ENCODE measurements at regions not wholly inside any gene's neighbourhood (a gene's known extent, or its start where the extent isn't known, plus 50 kb on each side); places are given as distances from the start of the nearest gene placed in this dataset.

DNA sequence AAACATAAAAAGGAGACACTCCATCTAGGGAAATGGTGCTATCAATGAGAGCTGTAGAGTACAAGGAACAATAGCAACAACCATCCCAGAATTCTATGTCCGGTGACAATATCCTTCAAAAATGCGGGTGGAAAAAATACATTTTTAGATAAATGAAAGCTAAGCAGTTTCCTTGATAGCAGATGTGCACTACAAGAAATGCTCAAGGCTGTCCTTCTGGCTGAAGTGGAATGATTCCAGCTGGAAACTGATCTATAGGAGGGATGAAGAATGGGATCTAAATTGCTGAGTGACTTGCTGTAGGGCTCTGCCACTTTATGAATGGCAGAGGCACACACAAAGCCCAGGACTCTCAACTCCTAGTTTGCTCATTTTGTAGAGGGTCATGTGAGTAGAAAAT is 763.1 kb downstream of the C6orf118 start:
- no peak for DNase-seq

DNA sequence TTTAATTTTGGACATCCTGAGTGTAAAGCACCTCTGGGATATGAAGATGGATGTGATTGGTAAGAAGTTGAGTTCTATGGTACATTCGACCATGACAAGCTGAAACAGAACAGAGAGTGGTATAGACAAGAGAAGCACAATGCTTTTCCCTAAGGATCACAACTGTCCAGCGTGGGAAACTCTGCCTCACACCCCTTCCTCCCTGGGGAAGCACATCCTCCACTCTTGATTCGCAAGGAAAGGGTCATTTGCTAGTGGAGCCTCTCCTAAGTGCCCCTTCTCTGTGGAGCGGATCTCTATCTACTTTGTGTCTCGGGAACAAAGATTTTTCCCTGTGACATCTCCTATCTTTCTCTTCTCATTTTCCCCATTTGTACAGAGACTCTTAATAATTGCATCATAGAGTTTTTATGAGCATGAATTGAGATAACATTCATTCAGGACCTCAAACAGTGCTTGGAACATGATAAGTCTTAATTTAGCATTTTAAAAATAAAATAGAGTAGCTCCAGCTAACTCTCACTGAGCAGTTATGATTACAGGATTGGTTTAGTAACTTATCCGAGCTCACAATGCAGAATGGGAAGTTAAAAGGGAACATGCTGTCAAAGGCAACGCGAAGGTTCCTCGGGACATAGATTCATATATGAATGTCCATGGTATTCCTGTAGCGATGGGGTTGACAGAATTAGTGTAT is 775.2 kb downstream of the C6orf118 start:
- DNase-seq: no peak

DNA sequence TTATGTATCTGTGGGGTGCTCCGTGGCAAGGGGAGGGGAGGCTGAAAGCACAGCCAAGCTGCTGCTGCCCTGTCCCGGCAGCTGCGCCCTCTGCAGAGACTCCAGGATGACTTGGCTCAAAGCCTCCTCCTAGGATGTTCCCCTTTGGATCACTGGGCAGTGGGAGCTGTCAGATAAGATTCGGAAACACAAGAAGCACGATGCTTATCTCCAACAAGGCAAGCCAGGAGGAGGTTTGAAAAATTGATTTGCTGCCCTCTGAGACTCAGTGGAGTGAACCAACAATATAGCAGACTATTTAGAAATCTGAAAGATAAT is 776.4 kb downstream of the C6orf118 start:
- DNase-seq: no peak

DNA sequence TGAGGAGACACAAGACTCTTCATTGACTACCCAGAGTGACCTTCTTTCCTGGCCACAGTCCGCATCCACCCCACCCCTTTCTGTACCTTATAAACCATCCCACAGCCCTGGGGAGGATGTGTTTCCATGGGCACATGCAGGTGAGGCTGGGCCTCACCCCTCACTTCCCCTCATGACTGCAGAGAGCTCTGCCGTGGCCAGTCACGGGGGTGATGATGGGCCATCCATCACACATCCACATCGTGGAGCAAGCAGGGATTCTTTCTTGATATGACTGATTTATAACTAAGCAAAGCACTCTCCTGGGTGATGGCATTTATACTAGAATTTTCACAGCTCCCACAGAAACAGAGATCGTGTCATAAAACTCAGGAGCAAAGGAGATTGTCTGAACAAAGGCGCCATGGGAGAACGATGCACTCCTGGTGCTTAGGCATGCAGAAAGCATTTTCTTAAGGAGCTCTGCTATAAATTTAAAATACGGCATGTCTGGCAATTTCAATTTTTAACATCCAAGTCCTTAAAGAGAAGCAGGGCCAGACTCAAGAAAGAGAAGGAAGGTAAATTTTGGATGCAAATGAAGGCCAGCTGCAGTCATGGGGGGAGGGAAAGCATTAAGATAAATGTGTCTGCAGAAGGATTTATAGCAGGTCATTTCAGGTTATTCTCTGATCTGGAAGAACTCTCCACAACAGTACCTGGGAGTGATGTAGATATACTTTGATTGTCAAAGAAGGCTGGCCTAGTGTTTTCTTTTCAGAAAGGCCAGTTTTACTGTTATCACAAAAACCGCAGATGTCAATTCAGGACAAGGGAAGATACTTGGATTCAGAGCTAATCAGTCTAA is 777.0 kb downstream of the C6orf118 start:
- DNase-seq: no peak

DNA sequence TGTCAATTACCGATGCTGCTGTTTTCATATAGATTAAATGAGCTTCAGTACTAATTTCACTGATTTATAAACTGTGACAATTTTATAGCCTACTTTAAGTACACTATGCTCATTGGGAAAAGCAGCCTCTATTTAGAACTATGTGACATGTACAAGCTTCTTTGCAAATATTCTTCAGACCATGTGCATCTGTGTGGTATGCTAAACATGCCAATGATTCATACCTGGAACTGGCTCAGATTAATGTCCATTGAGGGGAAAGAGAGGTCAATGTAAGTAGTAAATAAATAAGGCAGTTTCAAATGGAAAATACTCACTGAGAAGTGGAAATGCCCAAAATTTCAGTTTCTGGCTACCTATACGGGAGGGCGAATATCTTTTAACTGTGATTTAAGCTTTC is 777.7 kb downstream of the C6orf118 start:
- no peak for DNase-seq

DNA sequence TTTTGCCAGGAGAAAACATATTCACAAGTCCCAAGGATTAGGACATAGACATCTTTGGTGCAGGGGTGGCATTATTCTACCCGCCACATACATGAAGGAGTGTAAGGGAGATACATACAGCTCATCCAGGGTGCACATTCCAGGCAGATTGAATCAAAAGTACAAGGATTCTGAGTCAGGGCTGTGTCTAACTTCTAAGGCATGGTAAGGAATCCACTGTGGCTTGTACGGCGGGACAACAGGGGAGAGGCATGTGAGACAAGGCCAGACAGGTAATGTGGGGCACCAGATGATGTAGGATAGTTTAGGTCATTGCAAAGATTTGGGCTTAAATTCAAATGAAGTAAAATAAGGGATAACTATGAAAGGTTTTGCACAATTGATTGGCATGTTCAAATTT is 780.9 kb downstream of the C6orf118 start:
- no peak for DNase-seq

DNA sequence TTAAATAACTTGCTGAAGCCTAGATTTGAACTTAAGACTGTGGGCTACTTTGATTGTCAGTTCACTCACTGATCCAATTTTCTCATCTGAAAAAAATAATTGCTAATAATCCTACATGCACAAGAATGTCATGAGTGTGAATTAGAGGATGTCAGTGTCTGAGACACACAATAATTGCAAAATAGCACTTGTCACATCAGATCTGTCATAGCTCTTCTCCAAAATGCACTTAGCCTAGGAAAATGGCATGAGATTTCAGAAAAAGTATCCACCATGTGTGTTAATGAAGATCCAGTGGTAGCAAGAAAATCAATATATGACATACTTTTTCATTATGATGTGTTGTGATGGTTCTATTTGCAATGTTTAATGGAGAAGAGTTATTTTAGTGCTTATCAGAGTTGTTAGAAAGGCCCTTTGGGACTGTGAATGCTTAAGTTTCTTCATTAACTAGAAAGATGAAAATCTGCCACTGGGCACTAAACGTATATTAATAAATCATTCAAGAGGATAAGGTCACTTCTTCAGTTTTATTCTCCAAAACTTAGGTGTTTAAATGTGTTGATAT is 786.2 kb downstream of the C6orf118 start:
- no peak for DNase-seq

DNA sequence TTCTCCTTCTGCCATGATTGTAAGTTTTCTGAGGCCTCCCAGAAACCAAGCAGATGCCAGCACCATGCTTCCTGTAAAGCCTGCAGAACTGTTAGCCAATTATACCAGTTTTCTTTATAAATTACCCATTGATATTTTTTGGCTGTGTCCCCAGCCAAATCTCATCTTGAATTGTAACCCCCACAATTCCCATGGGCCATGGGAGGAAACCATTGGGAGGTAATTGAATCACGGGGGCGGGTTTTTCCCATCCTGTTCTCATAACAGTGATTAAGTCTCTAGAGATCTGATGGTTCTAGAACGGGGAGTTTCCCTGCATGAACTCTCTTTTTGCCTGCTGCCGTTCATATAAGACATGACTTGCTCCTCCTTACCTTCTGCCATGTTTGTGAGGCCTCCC is 788.5 kb downstream of the C6orf118 start:
- DNase-seq: no peak

DNA sequence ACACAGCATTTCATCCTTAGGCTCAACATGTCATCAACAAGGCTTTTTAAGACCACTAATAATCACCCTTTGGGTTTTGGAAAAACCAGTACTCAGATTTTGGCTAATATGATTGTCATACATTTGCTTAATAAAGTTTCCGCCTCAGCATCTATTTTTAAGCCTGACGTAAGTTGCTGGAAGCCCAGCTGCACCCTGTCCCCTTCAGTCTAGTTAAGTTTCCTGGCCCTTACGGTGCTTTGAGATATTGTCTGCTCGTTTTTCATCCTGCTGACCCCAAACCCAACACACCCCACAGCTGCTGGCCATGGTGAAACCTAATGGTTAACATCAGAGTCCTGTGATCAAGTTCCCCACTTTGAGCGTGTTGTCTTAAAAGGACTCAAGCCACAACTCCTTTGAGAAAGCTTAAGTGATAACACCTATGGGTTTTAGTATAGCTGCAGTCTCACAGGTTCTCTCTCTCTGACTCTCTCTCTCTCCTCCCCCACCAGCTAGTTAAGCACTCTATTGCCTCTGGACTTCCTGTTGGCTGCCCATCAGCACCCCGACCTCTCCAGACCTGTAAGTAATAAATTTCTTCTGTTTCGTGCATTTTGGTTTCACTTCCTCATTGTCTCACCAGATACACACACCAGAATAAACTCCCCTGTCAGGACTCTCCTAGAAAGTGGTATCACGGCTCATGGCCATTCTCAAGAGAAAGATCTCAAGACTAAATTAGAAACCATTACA is 802.0 kb downstream of the C6orf118 start:
- DNase-seq: no peak

DNA sequence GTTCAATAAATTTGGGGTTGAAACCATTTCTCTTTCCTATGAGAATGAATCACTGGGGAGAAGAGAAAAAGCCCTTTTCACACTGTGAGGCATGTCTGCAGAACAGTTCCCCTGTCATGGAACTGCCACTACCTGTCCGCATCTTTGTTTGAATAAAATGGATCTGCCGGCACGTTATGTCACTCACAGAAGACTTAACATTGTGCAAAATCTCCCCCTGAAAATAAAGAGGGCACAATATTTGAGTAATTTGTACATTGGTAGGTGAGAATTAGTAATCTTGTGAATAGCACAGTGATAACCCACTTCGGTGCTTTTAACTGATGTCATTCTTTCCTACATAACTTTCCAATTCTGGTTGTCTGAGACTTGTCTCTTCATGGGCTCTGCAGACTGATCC is 804.0 kb downstream of the C6orf118 start:
- DNase-seq: no peak

DNA sequence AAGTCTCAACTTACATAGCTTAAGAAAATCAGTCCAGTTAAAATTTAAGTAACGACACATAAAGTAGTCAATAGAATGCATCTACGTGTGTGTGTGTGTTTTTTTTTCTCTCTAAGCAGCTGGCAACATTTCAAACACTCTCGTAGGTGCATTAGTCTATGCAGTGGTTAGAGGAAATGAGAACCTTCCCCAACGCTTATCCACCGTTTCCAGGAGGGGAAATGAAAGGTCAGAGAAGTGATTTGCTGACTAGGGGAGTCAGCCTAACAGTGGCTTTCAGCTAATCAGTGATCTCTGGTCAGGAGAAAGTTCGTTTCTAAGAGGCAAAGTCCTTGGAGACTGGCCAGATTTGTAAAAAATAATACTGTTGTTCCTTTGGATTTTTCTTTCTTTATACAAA is 806.6 kb downstream of the C6orf118 start:
- no peak for DNase-seq

DNA sequence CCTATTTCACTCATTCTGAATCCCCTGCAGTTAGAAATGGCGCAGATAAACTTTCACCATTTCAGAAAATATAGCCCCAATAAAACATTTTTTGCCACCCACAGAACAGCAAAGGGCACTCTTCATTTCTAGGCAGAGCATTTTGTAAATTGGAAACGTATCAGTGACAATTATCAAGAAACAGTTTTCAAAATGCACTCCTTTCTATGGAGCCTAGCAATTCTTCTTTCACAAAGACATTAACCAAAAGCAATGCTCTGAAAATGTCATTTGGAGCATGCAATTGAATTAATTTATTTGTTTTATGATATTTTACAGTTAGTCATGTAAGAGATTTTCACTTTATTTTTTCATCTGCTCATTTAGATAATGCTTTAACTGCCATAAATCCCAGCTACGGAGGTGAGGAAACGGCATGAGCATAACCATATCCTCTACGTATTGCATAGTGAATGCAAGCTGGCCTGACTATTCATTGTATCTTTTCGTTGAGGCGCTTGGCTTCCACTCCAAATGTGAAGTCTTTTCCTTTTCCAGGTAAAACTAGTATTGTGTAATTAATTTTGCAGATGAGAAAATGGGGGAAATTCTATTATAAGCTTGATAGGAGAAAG is 813.4 kb downstream of the C6orf118 start:
- DNase-seq: no peak

DNA sequence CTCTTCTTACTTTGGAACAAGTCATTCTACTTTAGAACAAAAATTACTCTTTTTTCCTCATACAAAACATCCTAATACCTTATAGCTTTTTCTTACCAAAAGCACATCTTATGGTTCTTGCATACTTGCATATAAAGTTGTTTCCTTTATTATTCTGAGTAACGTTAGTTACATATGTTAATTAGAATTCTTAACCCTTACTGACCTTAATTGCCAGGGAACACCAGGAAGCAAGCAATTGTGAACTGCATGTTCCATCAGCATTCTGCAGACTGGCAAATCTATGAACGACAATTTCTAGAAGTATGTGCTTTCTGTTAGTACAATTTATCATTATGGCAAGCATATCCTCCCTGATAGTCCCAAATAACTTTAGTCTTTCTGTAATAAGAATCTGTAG is 831.0 kb downstream of the C6orf118 start:
- DNase-seq: no peak

DNA sequence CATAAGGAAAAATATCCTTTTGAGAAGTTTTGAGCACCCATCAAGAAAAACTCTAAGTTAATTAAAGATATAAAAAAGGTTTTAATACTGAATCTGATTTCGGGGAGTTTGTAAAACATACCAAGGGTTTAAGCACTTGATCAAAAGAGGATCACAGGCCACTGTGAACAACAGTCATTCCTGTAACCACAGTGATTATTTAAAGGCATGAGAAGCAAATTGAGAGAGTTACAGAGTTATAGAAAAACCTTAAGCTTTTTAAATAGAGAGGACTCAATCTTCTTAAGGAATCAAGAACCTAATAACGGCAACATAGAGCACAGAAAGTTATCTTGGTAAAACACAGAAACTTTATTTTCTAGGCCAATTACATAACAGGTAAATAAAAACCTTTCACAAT is 831.6 kb downstream of the C6orf118 start:
- no peak for DNase-seq

DNA sequence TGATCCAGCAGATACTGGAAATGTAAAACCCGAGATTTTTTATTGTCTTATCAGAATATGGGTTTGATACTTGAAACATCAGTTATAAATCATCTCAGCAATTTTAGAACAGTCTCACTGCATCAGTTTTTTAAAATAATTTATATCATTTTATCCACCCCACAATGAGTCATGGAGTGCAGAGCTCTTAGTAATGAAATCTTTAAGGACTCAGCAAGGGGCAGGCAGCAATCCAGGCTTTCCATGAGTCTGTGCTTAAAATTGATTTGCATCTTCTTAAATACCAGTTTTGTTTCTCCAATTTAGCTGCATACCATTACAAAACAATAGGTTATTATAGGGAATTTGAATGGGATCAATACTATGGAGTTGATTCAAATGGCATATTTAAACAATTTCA is 832.3 kb downstream of the C6orf118 start:
- no peak for DNase-seq

DNA sequence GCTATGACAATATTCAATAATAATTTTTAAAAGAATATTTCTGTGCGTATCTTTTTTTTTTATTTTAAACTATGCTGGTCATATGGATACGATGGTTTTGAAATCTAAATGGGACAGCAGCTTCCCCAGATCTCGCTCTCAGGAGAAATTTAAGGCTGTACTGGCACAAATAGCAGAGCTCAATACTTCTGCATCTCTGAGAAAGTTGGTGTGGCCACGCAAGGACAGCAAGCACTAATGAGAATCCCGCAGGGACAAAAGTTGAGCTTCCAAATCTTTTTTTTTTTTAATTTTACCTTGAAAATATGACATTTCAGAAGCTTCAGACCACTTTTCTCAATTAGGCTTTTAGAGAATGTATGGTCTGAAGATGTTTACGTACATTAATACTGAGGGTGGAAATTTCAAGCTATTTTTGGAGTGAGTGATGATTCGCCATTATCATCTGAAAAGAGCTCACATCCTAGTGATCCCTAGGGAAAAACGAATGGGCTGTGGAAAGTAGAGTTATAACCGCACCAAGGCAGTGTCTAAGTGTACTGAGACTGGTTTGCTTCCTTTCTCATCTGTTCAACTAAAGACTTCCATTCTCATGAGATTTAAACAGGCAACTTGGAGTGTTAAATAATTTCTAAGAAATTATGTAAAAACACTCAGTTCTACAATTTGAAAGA is 840.0 kb downstream of the C6orf118 start:
- no peak for DNase-seq

DNA sequence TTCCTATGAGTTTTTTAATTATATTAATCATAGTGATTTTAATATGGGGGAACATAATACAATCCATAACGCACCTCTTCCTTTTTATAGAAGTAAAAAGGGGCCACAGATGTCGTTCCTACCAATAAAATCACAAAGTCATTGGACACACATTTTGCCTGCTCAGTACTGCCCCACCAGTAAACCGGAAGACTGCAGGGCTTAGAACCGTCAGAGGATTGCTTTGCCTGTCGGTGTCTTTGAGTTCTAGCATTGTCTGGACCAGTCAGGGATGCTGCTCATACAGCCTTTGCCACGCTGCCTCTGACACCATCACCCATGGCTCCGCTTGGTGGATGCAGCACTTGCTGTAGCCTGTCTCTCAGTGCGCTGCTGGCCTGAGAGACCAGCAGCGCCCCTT is 853.6 kb downstream of the C6orf118 start:
- DNase-seq: no peak

DNA sequence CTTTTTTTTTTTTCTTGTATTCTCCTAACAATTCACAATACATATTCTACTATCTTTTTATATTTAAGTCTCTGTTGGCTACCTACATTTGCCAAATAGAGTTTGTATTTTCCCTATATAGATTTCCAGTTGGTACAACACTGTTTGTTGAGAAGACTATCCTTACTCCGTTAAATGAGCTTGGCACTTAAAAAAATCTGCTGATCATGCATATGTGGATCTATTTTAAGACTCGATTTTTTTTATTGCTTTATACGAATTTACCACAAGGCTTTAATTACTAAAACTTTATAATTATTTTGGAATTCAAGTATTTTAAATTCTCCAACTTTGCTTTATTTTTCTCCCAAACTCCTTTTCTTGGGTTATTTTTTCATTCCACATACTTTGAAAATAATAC is 855.6 kb downstream of the C6orf118 start:
- DNase-seq: no peak

DNA sequence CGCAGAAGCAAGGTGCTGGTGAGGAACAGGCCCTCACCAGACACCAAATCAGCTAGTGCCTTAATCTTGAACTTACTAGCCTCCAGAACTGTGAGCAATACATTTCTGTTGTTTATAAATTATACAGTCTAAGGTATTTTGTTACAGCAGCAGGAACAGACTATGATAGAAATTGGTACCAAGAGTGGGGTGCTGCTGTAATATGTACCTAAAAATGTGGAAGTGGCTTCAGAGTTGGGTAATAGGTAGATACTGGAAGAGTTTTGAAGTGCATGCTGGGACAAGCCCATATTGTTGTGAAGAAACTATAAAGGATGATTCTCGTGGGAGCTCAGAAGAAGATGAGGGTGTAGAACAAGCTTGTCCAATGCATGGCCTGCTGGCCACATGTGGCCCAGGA is 866.8 kb downstream of the C6orf118 start:
- DNase-seq: no peak

DNA sequence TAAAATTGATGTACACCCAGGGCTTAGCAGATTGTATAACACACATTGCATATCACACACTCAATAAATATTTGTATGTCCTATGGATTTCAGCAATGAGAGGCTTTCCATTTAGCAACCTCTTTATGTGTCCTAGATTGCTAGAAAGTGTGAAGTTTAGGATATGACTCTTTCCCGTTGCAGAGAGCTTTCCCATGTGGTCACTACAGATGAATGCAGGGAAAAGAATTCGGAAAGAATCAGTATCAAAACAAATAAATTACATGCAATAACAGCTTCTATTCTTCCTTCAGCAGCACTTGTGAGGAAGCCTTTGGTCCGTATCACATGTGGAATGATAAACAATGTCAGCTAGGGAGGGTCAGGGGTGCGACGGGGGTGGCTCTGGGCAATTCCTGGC is 870.1 kb downstream of the C6orf118 start:
- DNase-seq: no peak

DNA sequence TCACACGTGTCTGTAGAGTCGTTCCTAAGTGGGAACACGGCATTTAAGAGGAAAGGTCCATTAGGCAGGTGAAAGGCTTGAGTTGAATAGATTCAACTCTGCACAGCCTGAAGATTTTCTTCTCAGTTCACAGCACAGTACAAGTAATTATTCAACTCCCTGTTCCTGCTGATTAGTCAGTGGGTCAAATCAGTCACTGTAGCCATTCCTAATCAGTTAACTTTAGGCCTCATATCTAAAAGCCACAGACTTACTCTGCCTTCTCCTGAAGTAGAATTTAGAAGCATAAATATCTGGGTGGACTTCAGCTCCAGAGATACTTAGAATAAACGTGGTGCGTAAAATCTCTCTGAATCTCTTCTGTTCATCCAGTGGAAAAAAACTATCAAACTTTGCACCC is 872.4 kb downstream of the C6orf118 start:
- no peak for DNase-seq

DNA sequence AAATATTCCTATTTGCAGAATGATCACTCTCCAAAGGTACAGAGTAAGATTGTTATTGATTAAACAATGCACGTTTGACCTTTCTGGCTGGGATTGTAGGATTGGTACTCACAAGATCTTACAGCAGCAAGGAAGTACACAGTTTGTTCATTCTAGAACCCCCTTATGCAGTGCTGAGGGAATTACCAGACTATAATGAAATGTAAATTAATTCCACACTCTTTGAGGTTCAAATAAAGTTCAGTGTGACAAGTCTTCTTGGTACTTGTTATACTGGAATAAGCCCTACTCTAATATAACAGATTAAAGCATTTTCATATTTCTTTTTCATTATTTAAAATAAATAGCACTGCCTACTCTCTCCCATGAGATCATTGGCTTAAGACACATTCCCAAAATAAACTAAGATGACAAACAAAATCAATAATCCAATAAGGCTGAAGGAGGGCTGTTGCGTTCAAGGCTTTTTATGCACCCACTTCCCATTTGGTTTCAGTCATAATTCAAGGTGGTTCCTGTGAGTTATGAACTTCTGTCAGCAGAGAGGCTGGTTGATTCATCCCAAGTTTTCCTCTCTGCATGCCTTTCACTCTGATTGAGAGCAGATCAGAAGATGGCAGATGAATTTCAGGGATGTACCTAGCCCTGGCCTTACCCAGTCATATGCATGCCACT is 881.5 kb downstream of the C6orf118 start:
- no peak for DNase-seq
